SK-N-DZ (cell line): ENCODE measurements at regions not wholly inside any gene's neighbourhood (a gene's known extent, or its start where the extent isn't known, plus 50 kb on each side); places are given as distances from the start of the nearest gene placed in this dataset.
"Not testable (repeated sequence)": the region's sequence is repeated elsewhere in the genome, so short reads cannot be mapped to it uniquely, and the experiment has no call there.

ENCODE experiments used
- DNase-seq: peaks from one replicate; pipeline ENCODE4 v3.0.0-alpha.2; 2015; ENCODE audit warnings: low spot score

DNA sequence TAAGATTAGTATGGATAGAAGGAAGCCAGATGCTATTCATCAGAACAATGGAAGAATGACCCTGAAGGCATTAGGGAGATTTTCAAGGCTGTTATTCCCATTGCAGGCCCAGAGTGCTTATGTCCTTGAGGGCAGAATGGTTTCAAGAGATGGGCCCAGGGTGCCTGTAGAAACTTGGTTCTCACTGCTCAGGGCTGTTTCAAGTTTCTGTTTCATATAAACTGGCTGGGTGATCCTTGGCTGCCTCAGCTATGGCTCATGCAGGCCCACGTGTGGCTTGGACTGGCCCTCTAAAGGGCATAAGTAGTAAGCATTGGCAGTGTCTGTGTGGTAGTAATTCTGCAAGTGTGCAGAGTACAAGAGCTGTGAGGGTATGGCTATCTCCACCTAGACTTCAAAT, 540.9 kb upstream of the MAN1A1 start:
- DNase-seq: no peak

DNA sequence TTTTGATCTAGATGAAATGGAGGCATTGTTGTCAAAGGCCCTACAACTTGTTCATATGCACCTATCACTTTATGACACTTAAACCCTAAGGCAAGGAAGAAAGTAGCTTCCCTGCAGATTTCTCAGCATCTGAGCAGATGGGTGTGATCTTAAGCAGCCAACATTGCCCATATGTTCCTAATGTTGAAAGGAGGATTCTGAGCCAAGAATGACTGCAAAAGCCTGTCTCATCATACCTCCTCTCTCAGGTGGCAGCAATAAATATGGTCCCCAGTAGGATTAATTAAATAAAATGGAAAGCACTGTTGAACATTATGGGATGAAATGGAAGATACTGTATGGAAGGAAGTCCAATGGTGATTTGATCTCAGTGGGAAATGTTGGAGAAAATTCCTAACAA, 538.1 kb upstream of the MAN1A1 start:
- DNase-seq: no peak

- DNase-seq: no peak
These were observed 531.9 kb upstream of the MAN1A1 start for GRCh38 chr6:119881416-119881815.

- no peak for DNase-seq
These were observed 531.3 kb upstream of the MAN1A1 start for GRCh38 chr6:119880840-119881239.

DNA sequence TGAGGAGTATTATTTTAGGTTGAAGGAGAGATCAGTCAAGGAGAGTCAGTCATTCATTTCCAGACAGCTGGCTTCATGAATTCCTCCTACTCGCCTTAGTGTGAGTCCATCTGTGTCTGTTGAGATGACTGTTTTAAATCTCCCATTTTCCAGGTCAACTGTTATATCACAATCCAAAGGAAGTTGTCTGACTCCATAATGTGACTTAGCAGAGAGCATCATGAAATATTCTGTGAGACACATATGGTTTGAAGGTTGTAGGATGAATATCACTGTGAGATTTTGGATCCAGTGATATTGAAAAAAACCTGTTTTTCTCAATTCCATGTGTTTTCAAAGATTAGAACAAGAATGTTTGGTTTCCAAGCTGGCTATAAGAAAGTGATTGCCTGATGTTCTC, 530.2 kb upstream of the MAN1A1 start:
- no peak for DNase-seq

DNA sequence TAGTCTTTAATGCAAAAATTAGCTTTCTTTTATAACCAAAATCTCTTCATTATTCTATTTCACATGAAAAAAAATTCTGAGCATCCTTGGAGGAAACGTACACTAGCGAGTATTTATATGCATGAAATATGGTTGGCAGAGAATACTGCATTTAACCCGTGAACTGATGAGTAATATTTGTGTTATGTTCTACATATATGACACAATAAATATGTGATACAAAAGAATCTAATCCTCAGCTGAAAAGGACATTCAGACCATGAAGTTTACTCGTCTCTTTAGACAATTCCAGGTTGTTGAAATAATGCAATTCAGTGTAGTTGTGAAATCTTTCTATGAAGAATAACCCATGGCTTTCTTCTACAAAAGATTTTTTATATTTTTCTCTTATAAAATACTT, 524.8 kb upstream of the MAN1A1 start:
- no peak for DNase-seq

GRCh38 chr6:119873107-119873506, 523.5 kb upstream of the MAN1A1 start:
- no peak for DNase-seq

DNA sequence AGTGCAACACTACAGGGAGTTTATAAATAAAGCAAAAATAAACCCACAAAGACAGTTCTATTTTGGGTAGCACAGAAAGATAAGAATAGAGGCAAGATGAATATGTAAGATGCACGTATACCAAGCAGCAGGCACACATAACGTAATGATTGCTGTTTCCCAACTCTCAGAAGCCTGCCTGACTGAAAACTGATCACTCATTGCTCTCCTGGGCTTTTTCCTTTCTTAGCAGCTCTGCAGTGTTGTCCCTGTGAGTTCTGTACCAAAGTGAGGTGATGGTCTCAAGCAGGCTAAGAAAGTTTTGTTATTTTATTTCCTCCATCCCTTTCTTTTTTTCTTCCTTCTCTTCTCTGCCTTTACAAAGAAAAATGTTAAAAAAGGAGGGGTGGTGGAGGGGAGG, 522.0 kb upstream of the MAN1A1 start:
- DNase-seq: no peak

DNA sequence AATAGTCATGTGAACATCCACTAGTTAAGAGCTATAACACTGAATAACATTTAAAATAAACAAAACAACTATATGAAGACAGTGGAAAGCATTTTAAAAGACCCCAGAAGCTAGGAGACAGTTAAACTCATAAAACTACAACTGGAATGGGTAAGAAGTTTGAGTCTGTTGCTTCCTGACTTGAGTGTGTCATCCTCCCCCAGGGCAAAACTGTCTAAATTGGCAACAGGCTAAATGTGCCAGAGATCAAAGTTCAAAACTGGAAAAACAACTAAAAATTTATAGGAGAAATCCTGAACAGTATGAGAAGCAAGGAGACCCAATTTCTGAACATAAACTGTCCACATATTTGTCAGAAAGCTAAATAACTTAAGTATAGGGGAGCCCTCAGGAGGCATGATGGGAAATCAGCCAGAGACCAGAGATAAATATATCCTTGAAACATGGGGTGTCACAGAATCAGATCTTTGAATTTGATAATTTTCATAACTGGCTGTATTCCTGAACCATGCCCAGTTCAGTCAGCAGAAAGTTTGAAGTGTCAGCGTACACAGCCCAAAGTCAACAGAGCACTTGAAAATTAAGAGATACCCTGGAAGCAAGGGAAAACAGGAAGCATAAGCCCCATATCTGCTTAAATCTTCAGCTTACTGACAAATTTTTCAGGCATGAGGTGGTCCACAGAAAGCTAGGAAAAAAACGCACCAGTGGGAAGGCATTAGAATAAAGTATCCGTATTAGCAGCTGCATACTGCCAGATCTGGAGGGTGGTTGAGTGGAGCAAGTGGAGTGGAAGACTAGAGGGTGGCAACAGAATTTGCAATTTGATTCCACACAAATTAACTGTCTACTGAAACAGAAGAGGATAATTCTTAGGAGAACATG, 516.1 kb upstream of the MAN1A1 start:
- no peak for DNase-seq

- DNase-seq: peak; percentile 78
These were observed 513.2 kb upstream of the MAN1A1 start for GRCh38 chr6:119862719-119863118.

GRCh38 chr6:119858901-119859300, 509.3 kb upstream of the MAN1A1 start:
- no peak for DNase-seq

DNA sequence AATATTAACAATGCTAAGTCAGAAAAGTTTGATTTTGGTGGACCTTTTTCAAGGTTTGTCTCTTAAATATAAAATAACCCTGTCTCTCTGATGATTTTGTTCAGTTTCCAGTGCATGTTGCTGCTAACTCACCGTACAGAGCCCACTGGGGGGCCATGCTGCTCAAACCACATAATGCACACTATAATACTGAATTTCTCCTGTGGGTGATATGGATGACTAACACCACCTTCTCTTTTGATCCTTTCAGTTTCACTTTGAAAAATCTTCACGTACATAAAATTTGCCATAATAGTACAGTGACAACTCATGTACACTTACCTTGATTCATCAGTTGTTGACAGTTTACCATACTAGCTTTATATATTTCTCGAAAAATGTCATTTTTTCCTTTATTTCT, 506.6 kb upstream of the MAN1A1 start:
- no peak for DNase-seq

DNA sequence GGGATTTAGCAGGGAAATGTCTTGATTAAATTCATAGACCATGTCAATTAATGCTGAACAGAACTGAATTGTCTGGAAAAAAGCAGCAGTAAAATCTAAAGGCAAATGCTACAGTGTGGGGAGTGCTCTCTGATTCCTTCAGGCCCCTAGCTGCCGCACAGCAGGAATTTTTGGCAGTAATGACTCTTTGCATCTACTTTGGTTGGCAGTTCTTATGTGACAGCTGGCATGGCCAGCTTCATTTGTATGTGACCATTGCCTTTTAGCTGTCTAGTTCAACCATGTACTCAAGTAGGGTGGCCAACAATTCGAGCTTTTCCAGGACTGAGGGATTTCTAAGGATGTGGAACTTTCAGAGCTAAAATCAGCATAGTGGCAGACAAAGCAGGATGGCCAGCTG, 499.1 kb upstream of the MAN1A1 start:
- DNase-seq: no peak

DNA sequence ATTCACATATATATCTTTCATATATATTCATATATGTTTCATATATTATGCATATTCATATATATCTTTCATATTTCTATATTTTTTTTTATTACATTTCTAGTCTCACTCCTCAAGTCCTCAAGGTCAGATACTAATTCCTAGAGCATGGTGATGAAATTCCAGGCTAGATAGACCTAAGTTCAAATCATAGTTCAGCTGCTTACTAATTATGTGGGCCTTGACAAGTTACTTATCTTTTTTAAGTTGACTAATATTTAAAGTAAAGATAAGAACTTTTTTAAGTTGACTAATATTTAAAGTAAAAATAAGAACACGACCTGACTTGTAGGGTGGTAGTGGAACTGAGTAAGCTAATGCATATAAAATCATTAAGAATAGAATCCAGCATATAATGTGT, 495.6 kb upstream of the MAN1A1 start:
- no peak for DNase-seq

- peak; percentile 17 for DNase-seq
These were observed 494.8 kb upstream of the MAN1A1 start for GRCh38 chr6:119844387-119844786.

- no peak for DNase-seq
These were observed 492.6 kb upstream of the MAN1A1 start for GRCh38 chr6:119842191-119842590.

DNA sequence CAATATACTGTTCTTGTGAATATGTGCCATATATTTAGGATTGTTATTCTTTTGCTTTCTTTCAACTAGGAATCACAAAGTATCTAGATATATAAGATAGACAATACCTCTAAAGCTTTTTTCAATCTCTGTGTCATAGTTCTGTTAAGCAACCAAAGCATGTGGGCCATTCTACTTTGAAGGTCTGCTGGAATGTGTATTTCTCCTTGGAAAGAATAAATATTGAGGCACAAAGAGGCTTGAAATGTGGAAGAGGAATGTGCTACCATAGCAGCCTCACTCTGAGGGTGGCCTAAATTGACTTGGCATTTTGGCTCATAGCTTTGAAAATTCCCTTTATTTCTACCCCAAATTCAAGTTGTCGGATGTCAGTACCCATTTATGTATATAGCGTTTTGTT, 488.5 kb upstream of the MAN1A1 start:
- no peak for DNase-seq

- DNase-seq: no peak
These were observed 484.9 kb upstream of the MAN1A1 start for GRCh38 chr6:119834418-119834817.

DNA sequence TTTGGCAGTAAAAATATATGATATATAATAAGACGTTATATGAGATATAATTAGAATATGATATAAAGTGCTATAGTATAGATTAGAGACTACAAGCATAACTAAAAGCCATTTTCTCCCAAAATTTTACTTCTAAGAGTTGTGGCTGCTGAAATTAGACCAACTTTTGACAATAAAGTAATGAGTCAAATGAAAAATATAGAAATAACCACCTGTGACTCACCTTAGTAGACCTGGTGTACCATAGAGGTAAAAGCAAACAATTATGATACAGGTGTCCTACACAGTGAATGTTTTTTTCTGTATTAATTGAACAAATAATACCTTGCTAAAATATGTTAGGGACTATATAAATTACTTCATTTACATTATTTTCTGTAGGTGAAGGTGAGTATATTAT, 482.9 kb upstream of the MAN1A1 start:
- no peak for DNase-seq

GRCh38 chr6:119830494-119831295, 481.1 kb upstream of the MAN1A1 start:
- DNase-seq: no peak

GRCh38 chr6:119830069-119830468, 480.5 kb upstream of the MAN1A1 start:
- no peak for DNase-seq

- not testable (repeated sequence) for DNase-seq
These were observed 479.9 kb upstream of the MAN1A1 start for GRCh38 chr6:119829499-119829898.

DNA sequence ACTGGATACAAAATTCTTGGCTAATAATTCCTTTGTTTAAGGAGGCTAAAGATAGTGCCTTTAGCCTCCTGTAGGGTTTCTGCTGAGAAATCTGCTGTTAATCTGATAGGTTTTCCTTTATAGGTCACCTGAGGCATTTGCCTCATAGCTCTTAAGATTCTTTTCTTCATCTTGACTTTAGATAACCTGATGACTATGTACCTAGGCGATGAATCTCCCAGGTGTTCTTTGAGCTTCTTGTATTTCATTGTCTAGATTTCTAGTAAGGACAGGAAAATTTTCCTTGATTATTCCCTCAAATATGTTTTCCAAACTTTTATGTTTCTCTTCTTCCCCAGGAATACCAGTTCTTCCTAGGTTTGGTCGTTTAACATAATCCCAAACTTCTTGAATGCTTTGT, 479.4 kb upstream of the MAN1A1 start:
- DNase-seq: no peak
